ENCODE measurements at regions not wholly inside any gene's neighbourhood (a gene's known extent, or its start where the extent isn't known, plus 50 kb on each side); places are given as distances from the start of the nearest gene placed in this dataset.

GRCh38 chr13:30006246-30006645, 155.8 kb upstream of the UBL3 start:
- TF ChIP-seq, protein P1, sequence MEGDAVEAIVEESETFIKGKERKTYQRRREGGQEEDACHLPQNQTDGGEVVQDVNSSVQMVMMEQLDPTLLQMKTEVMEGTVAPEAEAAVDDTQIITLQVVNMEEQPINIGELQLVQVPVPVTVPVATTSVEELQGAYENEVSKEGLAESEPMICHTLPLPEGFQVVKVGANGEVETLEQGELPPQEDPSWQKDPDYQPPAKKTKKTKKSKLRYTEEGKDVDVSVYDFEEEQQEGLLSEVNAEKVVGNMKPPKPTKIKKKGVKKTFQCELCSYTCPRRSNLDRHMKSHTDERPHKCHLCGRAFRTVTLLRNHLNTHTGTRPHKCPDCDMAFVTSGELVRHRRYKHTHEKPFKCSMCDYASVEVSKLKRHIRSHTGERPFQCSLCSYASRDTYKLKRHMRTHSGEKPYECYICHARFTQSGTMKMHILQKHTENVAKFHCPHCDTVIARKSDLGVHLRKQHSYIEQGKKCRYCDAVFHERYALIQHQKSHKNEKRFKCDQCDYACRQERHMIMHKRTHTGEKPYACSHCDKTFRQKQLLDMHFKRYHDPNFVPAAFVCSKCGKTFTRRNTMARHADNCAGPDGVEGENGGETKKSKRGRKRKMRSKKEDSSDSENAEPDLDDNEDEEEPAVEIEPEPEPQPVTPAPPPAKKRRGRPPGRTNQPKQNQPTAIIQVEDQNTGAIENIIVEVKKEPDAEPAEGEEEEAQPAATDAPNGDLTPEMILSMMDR (IDR thresholded peaks at IDR 0.05), result no peak
- TF ChIP-seq POLR2A (IDR thresholded peaks at IDR 0.05) (no peak), EP300 (IDR thresholded peaks at IDR 0.05) (no peak)
